ENCODE measurements at regions not wholly inside any gene's neighbourhood (a gene's known extent, or its start where the extent isn't known, plus 50 kb on each side); places are given as distances from the start of the nearest gene placed in this dataset.

- Mint-ChIP-seq H3K27me3 (ENCODE audit: low read depth) (no peaks in the 10 kb centered on the region), H3K36me3 (ENCODE audit: low read depth) (no peaks in the 10 kb centered on the region), H3K27ac (ENCODE audit: unreplicated experiment) (no peak overlapping the region), H3K9me3 (ENCODE audit: low read depth) (peaks cover 14% of the 10 kb centered on the region), H3K4me3 (ENCODE audit: unreplicated experiment) (no peak overlapping the region), H3K4me1 (ENCODE audit: low read depth) (no peaks in the 10 kb centered on the region)
- DNase-seq (ENCODE audit: low spot score), result no peak
- TF ChIP-seq, protein P1, sequence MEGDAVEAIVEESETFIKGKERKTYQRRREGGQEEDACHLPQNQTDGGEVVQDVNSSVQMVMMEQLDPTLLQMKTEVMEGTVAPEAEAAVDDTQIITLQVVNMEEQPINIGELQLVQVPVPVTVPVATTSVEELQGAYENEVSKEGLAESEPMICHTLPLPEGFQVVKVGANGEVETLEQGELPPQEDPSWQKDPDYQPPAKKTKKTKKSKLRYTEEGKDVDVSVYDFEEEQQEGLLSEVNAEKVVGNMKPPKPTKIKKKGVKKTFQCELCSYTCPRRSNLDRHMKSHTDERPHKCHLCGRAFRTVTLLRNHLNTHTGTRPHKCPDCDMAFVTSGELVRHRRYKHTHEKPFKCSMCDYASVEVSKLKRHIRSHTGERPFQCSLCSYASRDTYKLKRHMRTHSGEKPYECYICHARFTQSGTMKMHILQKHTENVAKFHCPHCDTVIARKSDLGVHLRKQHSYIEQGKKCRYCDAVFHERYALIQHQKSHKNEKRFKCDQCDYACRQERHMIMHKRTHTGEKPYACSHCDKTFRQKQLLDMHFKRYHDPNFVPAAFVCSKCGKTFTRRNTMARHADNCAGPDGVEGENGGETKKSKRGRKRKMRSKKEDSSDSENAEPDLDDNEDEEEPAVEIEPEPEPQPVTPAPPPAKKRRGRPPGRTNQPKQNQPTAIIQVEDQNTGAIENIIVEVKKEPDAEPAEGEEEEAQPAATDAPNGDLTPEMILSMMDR (IDR thresholded peaks at IDR 0.05), result no peak
Measured at GRCh38 chrX:137746289-137746688, 180.4 kb downstream of the ZIC3 start.

DNA sequence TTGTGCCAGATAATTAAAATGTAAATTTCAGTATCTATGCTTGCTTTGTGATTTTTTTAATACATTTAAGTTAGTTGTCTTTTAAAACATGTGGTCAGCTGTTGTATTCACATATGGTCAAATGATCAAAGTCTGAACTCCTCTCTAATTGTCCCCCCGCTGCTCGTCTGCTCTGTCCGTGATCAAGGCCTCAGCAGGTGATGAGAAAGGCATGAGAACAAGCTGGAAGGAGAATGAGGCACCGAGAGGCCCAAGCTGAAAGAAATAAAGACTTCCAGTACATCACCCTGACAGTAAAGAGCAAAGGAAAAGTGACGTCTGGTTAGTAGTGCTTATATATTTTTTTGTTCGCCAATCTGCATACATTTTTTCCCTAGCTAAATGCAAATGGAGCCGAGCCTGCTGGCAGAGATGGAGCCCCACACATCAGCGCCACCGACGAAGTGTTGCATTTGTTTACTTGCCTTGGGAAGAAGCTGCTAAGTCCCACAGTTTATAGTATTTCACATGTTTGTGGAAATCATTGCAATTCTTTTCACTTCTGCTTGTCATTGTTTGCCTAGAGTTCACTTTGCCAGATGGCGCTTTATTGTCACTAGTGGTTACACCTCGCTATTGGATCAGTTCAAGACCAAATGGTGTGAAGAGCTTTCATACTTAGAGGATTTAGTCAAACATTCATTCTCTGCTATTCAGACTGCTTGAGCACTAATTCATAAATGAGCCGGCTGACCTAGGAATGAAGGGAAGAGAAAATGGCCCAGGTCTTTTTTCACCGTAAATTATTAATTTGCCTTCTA lies 181.5 kb downstream of the ZIC3 start:
- H3K9me3 Mint-ChIP-seq (ENCODE audit: low read depth), result peaks cover 16% of the 10 kb centered on the region
- no peak overlapping the region for H3K4me3 Mint-ChIP-seq (ENCODE audit: unreplicated experiment)
- no peak for DNase-seq (ENCODE audit: low spot score)
- no peaks in the 10 kb centered on the region for H3K4me1 Mint-ChIP-seq (ENCODE audit: low read depth)
- no peaks in the 10 kb centered on the region for H3K27me3 Mint-ChIP-seq (ENCODE audit: low read depth)
- no peaks in the 10 kb centered on the region for H3K36me3 Mint-ChIP-seq (ENCODE audit: low read depth)
- H3K27ac Mint-ChIP-seq (ENCODE audit: unreplicated experiment), result no peak overlapping the region
- TF ChIP-seq, protein P1 (IDR thresholded peaks at IDR 0.05), result no peak

DNA sequence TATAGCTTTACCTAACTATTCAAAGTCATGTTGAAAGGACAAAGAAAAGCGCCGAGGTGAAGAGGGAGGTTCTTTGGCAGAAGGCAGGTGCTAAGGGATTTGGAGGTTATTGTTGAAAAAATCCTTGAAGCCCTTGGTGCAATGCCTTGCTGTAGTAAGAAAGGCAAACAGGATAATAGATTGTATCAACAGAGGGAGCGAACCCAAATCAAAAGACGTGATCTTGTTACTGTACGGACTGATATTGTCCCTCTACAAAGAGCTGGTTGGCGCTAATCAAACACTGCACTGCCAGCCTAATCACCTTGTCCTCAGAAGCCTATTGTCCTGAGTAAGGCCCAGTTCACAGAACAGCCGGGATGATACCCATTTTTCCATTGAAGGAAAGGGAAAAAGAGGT lies 182.9 kb downstream of the ZIC3 start:
- Mint-ChIP-seq H3K27ac (ENCODE audit: unreplicated experiment) (no peak overlapping the region), H3K27me3 (ENCODE audit: low read depth) (no peaks in the 10 kb centered on the region), H3K36me3 (ENCODE audit: low read depth) (no peaks in the 10 kb centered on the region), H3K4me1 (ENCODE audit: low read depth) (no peaks in the 10 kb centered on the region), H3K4me3 (ENCODE audit: unreplicated experiment) (no peak overlapping the region), H3K9me3 (ENCODE audit: low read depth) (peaks cover 14% of the 10 kb centered on the region)
- DNase-seq (ENCODE audit: low spot score), result no peak
- TF ChIP-seq, protein P1 (IDR thresholded peaks at IDR 0.05), result no peak

DNA sequence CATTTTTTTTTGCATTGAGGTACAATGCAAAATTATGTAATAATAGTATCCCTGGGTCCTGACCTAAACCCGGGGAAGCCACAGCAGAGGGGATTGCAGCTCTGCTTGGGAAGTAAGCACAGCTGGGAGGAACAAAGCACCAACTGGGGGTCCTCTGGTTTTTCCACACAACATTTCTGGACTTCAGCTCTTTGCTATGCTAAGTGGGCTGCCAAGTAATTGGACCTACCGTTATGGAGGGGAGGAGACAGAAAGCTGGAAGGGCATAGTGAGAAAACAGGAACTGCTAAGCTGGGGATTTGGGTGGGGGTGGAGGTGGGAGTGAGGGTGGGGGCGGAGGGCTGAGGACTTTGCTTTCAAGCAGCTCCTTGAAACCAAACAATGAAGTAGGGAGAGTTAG lies 183.3 kb downstream of the ZIC3 start:
- Mint-ChIP-seq H3K36me3 (ENCODE audit: low read depth) (no peaks in the 10 kb centered on the region), H3K4me1 (ENCODE audit: low read depth) (no peaks in the 10 kb centered on the region), H3K9me3 (ENCODE audit: low read depth) (peaks cover 11% of the 10 kb centered on the region), H3K27me3 (ENCODE audit: low read depth) (no peaks in the 10 kb centered on the region), H3K4me3 (ENCODE audit: unreplicated experiment) (no peak overlapping the region), H3K27ac (ENCODE audit: unreplicated experiment) (no peak overlapping the region)
- TF ChIP-seq, protein P1 (IDR thresholded peaks at IDR 0.05), result no peak
- no peak for DNase-seq (ENCODE audit: low spot score)

GRCh38 chrX:137771537-137771936 lies 205.6 kb downstream of the ZIC3 start:
- Mint-ChIP-seq H3K36me3 (ENCODE audit: low read depth) (no peaks in the 10 kb centered on the region), H3K4me1 (ENCODE audit: low read depth) (no peaks in the 10 kb centered on the region), H3K4me3 (ENCODE audit: unreplicated experiment) (no peak overlapping the region), H3K27me3 (ENCODE audit: low read depth) (no peaks in the 10 kb centered on the region), H3K27ac (ENCODE audit: unreplicated experiment) (no peak overlapping the region), H3K9me3 (ENCODE audit: low read depth) (peaks cover 28% of the 10 kb centered on the region)
- TF ChIP-seq, protein P1 (IDR thresholded peaks at IDR 0.05), result no peak
- no peak for DNase-seq (ENCODE audit: low spot score)

Measured in chondrocyte (in vitro differentiated cells).